NCI-H1092 (cell line): ENCODE measurements at regions not wholly inside any gene's neighbourhood (a gene's known extent, or its start where the extent isn't known, plus 50 kb on each side); places are given as distances from the start of the nearest gene placed in this dataset.
"Not testable (repeated sequence)": the region's sequence is repeated elsewhere in the genome, so short reads cannot be mapped to it uniquely, and the experiment has no call there.

Experiments used
- DNase-seq: peaks from one replicate; lab custom pipeline; 2025; lab: John Stamatoyannopoulos, UW

DNA sequence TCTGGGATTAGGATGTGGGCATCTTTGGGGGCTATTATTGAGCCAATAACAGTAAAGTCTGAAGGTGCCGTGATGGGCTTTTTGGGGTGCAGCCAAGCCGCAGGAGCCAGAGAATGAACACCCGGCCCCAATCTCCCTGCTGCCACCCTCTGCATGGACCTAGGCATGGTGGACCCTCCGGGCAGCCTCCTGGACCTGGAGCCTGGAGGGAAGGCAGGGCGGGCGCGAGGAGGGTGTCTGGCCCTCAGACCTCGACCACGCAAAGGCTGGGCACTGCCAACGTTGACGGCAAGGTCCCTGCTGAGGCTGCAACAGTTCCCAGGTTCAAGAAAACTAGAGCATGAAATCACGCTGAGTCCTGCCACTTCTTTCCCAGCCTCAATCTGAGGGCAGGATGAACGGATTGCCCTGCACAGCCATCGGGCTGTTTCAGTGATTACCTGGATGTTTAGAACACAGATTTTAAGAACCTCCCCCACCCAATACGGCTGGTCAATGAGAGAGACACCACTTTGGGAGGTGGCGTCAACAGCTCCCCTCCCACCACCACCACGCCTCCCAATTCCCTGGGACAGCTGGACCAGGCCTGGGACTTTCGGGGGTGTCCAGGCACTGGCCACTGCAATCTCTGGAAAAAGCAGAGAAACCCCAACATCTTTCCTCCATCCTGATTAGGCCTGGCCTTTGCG, 147.4 kb downstream of the NPIPB11 start:
- DNase-seq, result not testable (repeated sequence)

GRCh38 chr16:29257419-29258336, 148.8 kb downstream of the NPIPB11 start:
- DNase-seq, result peak; percentile 14

DNA sequence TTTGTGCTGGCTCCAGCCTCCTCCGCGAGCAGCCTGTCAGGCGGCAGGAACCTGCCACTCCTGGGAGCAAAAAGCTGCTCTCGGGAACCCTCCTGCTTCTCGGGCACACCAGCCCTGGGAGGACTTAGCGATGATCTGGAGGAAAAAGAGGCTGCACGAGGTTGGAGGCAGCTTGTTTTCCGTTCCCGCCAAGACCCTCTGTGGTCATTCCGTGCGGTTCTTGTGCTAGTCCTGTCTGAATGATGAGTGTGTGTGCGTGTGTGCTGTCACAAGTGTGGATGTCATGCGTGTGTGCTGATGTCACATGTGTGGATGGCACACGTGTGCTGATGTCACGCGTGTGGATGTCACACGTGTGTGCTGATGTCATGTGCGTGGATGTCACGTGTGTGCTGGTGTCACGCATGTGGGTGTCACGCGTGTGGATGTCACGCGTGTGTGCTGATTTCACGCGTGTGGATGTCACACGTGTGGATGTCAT, 150.0 kb downstream of the NPIPB11 start:
- DNase-seq, result no peak

DNA sequence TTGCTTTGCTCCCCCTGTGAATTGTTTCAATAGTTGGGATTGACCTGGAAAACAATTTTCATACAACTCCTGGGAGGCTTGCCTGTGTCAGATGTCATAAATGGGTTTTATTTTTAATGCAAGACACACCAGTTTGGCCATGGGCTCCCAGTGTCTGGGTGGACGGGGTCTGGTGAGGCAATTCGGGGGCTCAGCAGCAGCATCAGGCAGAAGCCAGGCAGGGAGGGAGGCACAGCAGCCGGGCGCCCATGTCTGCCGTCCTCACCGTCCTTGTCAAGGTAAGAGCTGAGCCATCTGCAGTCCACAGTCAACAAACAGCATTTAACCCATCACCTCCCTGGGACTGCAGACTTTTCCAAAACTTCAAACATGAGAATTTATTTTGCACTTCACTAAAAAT, 150.6 kb downstream of the NPIPB11 start:
- DNase-seq, result not testable (repeated sequence)

- not testable (repeated sequence) for DNase-seq
Observed at GRCh38 chr16:29255496-29255796, 151.1 kb downstream of the NPIPB11 start.

GRCh38 chr16:29254676-29255495, 151.6 kb downstream of the NPIPB11 start:
- no peak for DNase-seq

GRCh38 chr16:29253716-29254590, 152.6 kb downstream of the NPIPB11 start:
- DNase-seq, result not testable (repeated sequence)

DNA sequence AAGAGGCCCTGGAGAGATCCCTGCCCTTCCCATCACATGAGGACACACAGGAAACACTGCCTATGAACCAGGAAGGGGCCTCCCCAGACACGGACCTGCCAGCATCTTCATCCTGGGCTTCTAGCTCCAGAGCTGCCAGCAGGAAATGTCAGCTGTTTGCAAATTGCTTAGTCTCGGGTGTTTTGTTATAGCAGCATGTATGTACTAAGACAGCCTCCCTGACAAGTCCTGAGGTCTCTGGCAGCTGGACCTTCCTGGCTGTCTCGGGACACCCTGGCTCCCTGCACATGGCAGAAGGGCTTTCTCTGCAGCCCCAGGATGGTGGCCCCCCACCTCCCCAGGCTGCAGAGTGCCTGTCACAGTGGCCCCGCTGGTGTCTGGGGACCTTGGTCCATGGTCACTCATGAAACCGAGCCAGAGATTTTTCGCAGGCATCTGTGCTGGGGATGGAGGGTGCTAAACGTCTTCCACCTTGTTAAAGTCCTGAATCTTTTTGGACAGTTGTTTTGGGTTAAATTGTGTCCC, 153.4 kb downstream of the NPIPB11 start:
- not testable (repeated sequence) for DNase-seq

DNA sequence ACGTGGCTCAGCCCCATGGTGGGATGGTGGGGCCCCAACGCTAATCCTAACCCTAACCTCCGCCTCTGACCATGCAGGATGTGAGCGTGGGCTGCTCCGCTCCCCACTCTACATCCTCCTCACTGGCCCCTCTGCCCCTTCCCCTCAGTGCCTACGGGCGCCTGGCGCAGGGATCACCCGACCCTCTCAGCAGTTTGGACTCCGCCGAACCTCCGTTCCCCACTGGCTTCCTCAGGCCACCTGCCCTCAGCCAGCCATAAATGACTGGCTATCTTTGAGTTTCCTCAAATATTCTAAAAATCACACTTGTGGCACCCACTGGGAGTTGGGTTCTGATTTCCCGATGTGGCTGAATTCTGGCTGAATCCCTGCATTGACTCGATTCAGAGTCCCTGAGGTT, 154.2 kb downstream of the NPIPB11 start:
- not testable (repeated sequence) for DNase-seq

DNA sequence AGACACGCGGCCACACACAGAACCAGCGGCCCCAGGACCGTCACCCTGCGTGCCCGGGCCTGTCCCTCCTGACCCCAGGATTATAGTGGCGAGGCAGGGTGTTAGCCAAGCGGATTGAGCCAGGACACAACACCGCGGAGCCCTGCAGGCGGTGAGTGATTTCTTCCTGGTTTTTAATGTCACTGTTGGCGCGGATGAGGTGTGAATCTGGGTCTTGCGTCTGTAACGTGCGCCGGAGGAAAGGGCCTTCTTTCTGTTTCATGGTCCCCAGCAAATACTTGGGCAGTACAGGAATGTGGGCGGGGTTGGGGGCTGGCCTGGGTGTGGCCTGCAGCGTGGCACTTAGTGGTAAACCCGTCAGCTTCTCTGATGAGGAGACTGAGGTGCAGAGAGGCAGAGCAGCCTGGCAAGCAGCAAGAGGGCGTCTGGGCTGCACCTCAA, 154.9 kb downstream of the NPIPB11 start:
- not testable (repeated sequence) for DNase-seq

DNA sequence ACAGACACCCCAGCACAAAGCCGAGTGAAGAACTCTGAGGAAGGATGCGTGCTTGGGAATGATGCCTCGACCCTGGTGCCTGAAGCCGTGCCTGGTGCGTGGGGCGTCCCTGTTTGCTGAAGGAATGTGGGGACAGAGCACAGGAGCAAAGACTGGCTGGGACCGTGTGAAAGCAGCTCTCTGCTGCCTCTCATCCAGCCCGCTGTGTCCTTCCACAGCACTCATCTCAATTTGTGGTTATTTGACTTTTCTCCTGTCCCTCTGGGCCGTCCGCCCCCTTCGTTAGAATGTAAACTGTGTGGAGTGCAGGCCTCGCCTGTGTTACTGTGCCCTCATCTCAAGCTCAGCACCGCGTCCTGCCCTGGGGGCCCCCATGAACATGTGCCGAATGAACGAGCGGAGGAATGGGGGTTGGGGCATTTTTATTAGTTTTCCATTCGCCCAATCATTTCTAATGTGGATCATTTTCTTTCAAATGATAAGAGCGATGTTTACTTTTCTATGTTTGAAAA, 155.5 kb downstream of the NPIPB11 start:
- DNase-seq, result not testable (repeated sequence)

DNA sequence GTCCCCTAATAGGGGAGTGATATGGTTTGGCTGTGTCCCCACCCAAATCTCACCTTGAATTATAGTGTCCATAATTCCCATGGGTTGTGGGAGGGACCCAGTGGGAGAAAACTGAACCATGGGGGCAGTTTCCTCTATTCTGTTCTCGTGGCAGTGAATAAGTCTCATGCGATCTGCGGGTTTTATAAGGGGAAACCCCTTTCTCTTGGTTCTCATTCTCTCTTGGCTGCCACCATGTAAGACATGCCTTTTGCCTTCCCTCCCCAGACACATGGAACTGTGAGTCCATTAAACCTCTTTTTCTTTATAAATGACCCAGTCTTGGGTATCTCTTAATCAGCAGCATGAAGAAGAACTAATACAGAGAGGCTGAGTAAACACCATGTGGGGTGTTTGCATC, 156.0 kb downstream of the NPIPB11 start:
- DNase-seq, result not testable (repeated sequence)

DNA sequence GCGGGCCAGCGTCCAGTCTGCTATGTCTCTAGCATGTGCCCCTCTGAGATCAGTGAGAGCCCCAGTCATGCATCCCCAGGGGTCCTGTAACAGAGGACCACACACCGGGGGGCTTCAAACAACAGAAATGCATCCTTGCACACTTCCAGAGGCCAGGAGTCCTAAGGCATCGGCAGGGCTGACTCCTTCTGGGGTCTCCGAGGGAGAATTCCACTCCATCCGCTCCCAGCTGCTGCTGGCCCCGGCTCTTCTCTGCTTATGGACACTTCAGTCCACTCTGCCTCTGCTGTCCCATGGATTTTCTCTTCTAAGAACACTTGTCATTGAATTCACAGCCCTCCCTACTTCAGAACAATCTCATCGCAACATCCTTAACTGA, 157.6 kb downstream of the NPIPB11 start:
- DNase-seq, result not testable (repeated sequence)

DNA sequence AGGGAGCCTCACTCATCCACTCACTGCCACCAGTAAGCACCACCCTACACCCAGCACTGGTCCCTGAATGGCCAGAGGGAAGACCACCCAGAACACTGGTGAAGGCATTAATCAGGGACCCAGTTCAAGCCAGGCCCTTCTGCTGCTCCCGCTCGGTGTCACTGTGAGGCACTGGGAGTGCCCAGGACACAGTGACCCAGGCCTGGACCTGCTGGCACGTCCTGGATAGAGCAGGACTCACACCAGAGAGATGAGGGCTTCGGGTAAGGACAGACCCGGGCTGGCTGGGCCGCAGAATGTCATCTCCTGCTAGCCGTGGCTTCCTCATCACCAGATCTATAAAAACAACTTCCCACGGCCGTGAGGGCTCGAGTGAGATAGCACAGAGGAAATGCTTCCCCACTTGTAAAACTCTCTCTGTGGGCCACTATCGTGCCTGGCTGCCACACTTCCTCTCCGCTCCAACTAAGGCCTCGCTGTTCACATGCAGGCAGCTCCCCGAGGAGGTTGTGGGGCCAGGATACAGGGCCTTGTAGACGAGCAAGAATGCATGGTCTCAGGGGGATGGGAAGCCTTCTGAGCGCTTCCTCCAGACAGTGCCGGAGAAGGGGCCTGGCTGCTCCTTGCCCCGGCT, 158.1 kb downstream of the NPIPB11 start:
- not testable (repeated sequence) for DNase-seq

DNA sequence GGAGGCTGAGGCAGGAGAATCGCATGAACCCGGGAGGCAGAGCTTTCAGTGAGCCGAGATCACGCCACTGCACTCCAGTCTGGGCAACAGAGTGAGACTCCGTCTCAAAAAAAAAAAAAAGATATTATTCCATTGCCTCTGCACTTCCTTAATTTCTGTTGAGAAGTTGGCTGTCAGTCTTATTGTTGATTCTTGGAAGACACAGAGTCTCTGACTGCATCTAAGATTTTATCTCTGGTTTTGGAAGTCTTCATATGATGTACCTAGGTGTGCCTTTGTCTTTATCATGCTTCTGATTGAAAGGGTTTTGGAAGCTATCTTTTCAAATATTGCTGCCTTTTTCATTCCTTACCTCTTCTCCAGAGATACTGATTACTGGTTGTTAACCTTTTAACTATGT, 160.4 kb downstream of the NPIPB11 start:
- DNase-seq, result not testable (repeated sequence)

DNA sequence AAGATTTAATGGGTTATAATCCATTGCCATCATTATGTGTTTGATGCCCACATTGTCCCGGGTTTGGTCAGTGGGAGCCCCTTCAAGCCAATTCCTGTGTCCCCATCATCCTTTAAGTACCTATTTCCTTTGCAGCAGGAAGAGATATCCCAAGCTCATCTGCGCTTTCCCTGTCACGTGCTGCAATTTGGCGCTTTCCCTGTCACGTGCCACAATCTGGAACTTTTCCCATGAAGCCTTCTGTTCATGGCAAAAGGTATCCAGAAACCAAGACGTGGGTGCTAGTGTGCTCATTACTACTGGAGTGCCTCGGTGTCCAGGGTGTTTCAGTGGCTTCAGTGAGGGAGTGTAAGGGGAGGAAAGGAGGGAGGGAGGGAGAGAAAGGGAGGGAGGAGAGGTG, 168.5 kb downstream of the NPIPB11 start:
- DNase-seq, result no peak

DNA sequence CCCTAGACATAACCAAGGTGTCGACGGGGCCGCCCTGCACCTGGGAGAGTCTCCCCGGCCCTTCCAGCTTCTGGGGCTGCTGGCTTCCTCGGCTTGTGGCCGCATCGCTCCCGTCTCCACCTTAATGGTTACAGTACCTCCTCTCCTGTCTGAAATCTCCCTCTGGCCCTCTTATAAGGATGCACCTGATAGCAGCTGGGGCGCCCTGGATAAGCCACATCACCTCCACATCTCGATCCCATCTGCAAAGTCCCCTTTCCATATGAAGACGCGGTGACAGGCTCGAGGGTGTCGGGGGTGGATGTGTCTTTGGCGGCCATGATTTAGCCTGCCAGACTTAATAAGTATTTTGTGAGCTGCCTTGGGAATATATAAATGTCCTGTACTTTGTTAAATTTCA, 169.0 kb downstream of the NPIPB11 start:
- not testable (repeated sequence) for DNase-seq

DNA sequence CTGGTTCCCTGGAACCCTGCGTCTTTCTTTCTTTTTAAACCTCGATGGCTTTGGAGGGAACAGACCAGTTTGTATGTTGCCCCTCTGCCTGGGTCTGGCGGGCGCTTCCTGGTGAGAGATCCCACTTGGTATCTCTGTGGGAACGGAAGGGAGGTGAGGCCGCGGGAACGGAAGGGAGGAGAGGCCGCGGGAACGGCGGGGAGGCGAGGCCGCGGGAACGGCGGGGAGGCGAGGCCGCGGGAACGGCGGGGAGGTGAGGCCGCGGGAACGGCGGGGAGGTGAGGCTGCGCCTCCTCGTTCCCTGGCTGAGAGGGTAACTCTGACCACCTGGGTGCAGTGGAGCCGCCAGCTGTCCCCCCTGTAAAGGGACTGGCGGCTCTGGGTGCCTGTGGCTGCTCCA, 169.5 kb downstream of the NPIPB11 start:
- DNase-seq, result not testable (repeated sequence)

DNA sequence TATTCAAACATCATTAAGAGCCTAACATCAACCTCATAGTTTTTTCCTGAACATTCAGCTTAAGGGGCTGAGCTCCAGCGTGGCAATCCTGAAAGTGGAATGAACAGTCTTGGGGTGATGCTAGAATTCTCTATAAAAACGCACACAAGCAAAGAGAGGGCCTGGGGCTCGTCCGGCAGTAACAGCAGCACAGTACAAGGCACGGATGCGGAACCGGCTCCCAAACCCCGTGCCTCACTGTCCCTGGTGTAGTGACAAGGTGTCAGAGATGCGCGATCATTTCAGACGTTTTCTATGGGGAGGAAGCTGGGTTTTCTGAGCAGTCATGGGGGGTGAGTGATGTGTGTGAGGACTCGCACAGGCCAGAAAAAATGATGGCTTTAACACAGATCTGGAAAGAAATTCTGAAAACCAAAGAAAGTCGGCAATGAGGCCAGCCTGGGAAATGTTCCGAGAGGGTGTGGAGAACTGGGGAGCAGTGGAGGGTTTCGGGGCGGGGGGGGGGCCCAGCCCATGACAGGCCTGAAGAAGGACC, 170.6 kb downstream of the NPIPB11 start:
- DNase-seq, result not testable (repeated sequence)
